Upper lobe of right lung (tissue), 1 donor: ENCODE measurements at regions not wholly inside any gene's neighbourhood (a gene's known extent, or its start where the extent isn't known, plus 50 kb on each side); places are given as distances from the start of the nearest gene placed in this dataset.

Experiments used
- ATAC-seq: fragments of 200-7000 bp; cut with Tn5 transposase; one replicate; pipeline ENCODE4 v1.9.1; 2020; ENCODE audit warnings: mild to moderate bottlenecking, moderate library complexity
- DNase-seq: peaks from one replicate; pipeline ENCODE4 v3.0.0-alpha.2; 2020
- H3K27ac ChIP-seq: fragments of 200-600 bp; one replicate; pipeline ENCODE4 v1.8.0; 2022
- H3K27me3 ChIP-seq: fragments of 200-600 bp; one replicate; pipeline ENCODE4 v1.8.0; 2022; ENCODE audit warnings: mild to moderate bottlenecking
- H3K36me3 ChIP-seq: fragments of 200-600 bp; one replicate; pipeline ENCODE4 v1.8.0; 2022
- H3K4me1 ChIP-seq: fragments of 200-600 bp; one replicate; pipeline ENCODE4 v1.8.0; 2022
- H3K4me3 ChIP-seq: fragments of 200-600 bp; one replicate; pipeline ENCODE4 v1.8.0; 2022; ENCODE audit warnings: mild to moderate bottlenecking
- H3K9me3 ChIP-seq: fragments of 200-600 bp; one replicate; pipeline ENCODE4 v1.8.0; 2022
- CTCF ChIP-seq: fragments of 200-600 bp; IDR thresholded peaks from one replicate; pipeline ENCODE4 v1.8.0; 2022; ENCODE audit warnings: antibody characterized with exemption
- intact Hi-C: fragments of 100-400 bp; cut with DNase I; formaldehyde crosslinking; loops from one replicate; pipeline ENCODE4 v1.11.0; 2022
- donor health status: DM: no; HTN: yes; CAD: no; lungs with severe emphysema.

- no peaks in the 10 kb centered on the region for H3K36me3 ChIP-seq
- DNase-seq (no peak), ATAC-seq (no peak)
- H3K9me3 ChIP-seq: no peaks in the 10 kb centered on the region
- TF ChIP-seq CTCF: no peak
- no peak overlapping the region for H3K27ac ChIP-seq
- H3K4me3 ChIP-seq: no peak overlapping the region
- intact Hi-C loops: no loop called here
- no peaks in the 10 kb centered on the region for H3K27me3 ChIP-seq
- no peaks in the 10 kb centered on the region for H3K4me1 ChIP-seq
Measured at GRCh38 chr2:188645986-188646385, 328.2 kb upstream of the COL3A1 start.

- intact Hi-C loops: no loop called here
- ATAC-seq (no peak), DNase-seq (no peak)
- no peak for TF ChIP-seq CTCF
- H3K4me3 ChIP-seq: no peak overlapping the region
- no peaks in the 10 kb centered on the region for H3K9me3 ChIP-seq
- no peaks in the 10 kb centered on the region for H3K27me3 ChIP-seq
- H3K36me3 ChIP-seq: no peaks in the 10 kb centered on the region
- H3K27ac ChIP-seq: no peak overlapping the region
- no peaks in the 10 kb centered on the region for H3K4me1 ChIP-seq
Measured at GRCh38 chr2:188647430-188648070, 326.6 kb upstream of the COL3A1 start.

- intact Hi-C loops: no loop called here
- H3K9me3 ChIP-seq: no peaks in the 10 kb centered on the region
- DNase-seq (no peak), ATAC-seq (no peak)
- no peaks in the 10 kb centered on the region for H3K36me3 ChIP-seq
- H3K27me3 ChIP-seq: no peaks in the 10 kb centered on the region
- TF ChIP-seq CTCF: no peak
- H3K4me3 ChIP-seq: no peak overlapping the region
- H3K4me1 ChIP-seq: no peaks in the 10 kb centered on the region
- no peak overlapping the region for H3K27ac ChIP-seq
Measured at GRCh38 chr2:188659656-188660406, 314.3 kb upstream of the COL3A1 start.

GRCh38 chr2:188663301-188663700, 310.9 kb upstream of the COL3A1 start:
- Histone ChIP-seq H3K9me3 (no peaks in the 10 kb centered on the region), H3K4me1 (no peaks in the 10 kb centered on the region), H3K27ac (no peak overlapping the region), H3K27me3 (no peaks in the 10 kb centered on the region), H3K4me3 (no peak overlapping the region), H3K36me3 (no peaks in the 10 kb centered on the region)
- ATAC-seq (no peak), DNase-seq (no peak)
- TF ChIP-seq CTCF: no peak
- intact Hi-C loops: no loop called here

GRCh38 chr2:188664416-188664815, 309.8 kb upstream of the COL3A1 start:
- ATAC-seq: no peak
- DNase-seq: no peak

More at GRCh38 chr2:188664416-188664815, 309.8 kb upstream of the COL3A1 start:
- Histone ChIP-seq H3K9me3 (no peaks in the 10 kb centered on the region), H3K4me3 (no peak overlapping the region), H3K27ac (no peak overlapping the region), H3K27me3 (no peaks in the 10 kb centered on the region), H3K4me1 (no peaks in the 10 kb centered on the region), H3K36me3 (no peaks in the 10 kb centered on the region)
- intact Hi-C loops: no loop called here
- TF ChIP-seq CTCF: no peak
